ENCODE measurements at regions not wholly inside any gene's neighbourhood (a gene's known extent, or its start where the extent isn't known, plus 50 kb on each side); places are given as distances from the start of the nearest gene placed in this dataset.
A peak's percentile ranks its signal among the peaks of the same experiment; 100 is the strongest.
"Not testable (repeated sequence)": the region's sequence is repeated elsewhere in the genome, so short reads cannot be mapped to it uniquely, and the experiment has no call there.

DNA sequence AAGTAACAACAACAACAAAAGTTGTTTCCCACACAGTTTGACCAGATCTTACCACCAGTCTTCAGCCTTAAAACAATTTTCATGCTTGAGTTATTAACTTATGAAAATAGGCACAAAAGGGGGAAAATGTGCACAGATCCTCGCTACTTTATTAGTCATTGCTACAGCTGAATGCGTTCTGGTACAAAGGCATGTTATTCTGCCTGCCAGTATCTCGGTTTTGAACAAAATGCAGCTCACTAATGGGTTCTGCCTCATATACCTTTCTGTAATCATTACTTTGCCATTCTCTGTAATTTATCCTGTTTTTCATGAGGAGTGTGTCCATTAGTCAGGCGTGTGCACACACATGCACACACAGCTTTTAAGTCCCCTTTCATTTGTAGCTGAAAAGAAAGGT, 247.6 kb downstream of the BCL2L11 start:
- DNase-seq (ENCODE audit: low read depth); H3K4me3 ChIP-seq (ENCODE audit: low read depth, low read length): not testable (repeated sequence)

DNA sequence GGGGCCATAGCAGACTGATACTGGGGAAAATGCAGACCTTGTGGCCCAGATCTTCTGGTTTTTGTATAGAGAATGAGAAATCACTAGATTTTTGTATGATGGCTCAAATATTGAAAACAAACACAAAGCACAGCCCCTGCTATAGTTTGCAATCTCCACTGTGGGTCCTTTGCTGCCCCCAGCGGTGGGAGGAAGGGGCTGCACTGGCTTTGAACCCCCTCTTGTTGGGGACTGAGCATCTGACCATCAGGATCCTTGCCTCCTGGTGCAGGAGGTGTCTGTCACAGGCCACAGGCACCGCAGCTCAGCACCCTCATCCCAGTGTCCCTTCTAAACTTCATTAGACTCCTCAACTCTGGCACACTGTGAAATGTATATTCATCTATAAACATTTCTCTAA, 252.3 kb downstream of the BCL2L11 start:
- DNase-seq (ENCODE audit: low read depth), result not testable (repeated sequence)

DNA sequence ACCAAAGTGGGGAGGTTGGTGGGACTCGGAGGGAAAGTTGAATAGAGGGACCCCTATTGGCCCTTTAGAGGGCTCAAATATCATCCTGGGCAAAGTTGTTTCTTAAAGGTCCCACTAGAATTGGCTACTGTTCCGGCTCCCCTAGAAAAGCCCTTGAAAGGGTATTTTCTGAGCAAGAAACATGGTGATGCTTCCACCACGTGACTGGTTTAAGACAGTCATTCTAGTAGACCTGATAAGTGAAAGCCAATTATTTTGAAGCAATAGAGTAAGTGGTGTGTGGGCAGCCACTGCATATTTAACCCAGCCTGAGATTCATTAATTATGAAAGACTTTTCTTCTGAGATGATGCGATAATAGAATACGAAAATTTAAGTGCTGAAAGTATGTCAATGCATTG, 253.3 kb downstream of the BCL2L11 start:
- not testable (repeated sequence) for H3K4me3 ChIP-seq (ENCODE audit: low read depth, low read length); DNase-seq (ENCODE audit: low read depth)

More for the DNA sequence above, 252.3 kb downstream of the BCL2L11 start:
- not testable (repeated sequence) for H3K4me3 ChIP-seq (ENCODE audit: low read depth, low read length)

DNA sequence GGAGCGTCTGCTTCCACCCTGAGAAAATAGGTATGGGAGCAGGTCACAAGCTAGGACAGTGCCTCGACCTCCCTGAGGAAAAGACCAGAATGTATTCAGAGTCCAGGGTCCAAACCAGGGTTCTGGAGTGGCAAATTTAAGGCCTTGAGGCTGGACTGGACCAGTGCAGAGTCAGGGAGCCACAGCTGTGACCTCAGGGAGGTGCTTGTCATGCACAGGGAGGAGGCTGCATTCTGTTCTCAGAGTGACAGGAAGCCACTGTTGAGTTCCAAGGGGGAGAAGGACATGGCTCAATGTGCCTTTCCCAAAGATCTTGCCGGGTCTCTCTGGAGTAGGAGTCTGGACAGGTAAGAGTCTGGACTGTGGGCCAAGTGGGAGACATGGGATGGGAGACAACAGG, 254.0 kb downstream of the BCL2L11 start:
- not testable (repeated sequence) for H3K4me3 ChIP-seq (ENCODE audit: low read depth, low read length)

GRCh38 chr2:111375320-111375883, 254.7 kb downstream of the BCL2L11 start:
- not testable (repeated sequence) for H3K4me3 ChIP-seq (ENCODE audit: low read depth, low read length)
- peak; percentile 8 for DNase-seq (ENCODE audit: low read depth)

More for the DNA sequence above, 254.0 kb downstream of the BCL2L11 start:
- DNase-seq (ENCODE audit: low read depth), result not testable (repeated sequence)

GRCh38 chr2:111376272-111376970, 255.7 kb downstream of the BCL2L11 start:
- not testable (repeated sequence) for H3K4me3 ChIP-seq (ENCODE audit: low read depth, low read length); DNase-seq (ENCODE audit: low read depth)

- DNase-seq (ENCODE audit: low read depth), result peak; percentile 29
- H3K4me3 ChIP-seq (ENCODE audit: low read depth, low read length), result not testable (repeated sequence)
Measured at GRCh38 chr2:111376971-111377352, 256.2 kb downstream of the BCL2L11 start.

GRCh38 chr2:111377386-111377959, 256.8 kb downstream of the BCL2L11 start:
- DNase-seq (ENCODE audit: low read depth); H3K4me3 ChIP-seq (ENCODE audit: low read depth, low read length): not testable (repeated sequence)

DNA sequence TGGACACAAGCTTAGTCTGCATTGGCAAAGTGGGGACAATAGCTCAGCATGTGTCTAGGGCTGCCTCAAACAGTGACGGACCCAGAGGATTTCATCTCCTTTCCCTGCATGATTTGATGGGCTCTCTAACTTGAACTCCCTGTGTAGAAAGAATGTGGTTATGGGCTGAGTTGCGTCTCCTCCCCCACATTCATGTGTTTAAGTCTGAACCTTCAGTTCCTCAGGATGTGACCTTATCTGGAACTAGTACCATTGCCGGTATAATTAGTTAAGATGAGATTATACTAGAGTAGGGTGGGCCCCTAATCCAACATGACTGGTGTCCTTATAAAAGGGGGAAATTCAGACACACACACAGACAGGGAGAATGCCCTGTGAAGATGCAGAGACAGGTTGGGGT, 257.6 kb downstream of the BCL2L11 start:
- DNase-seq (ENCODE audit: low read depth); H3K4me3 ChIP-seq (ENCODE audit: low read depth, low read length): not testable (repeated sequence)

DNA sequence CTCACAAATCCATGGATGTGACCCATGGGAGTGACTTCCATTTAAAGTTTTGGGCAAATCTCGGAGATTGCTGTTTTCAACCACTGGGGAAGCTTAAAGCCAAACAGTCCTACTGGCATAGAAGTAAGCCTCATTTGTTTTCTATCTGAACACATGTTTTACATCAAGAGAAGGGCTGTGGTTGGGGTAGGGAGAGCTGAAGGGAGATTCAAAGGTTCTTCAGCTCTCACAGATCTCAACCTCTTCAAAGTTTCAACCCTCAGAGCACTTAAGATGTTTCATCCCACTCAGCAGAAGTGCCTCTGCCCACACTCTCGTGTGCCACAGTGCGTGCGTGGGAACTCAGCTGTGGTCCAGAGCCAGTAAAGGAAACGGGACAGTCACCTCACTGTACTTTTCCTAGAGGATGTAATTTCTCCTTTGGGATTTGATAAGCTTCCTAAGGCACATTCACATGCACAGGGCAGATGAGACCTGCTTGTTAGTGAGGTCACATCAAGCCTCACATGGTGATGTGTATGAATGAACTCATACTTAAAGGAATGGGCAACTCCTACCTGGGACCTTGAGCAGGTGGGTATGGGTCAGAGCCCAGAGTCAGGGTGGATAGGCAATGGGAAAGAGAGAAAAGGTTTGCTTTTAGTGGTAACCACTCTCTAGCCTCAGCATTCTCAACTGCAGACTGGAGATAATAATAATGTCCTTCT, 260.2 kb downstream of the BCL2L11 start:
- not testable (repeated sequence) for DNase-seq (ENCODE audit: low read depth); H3K4me3 ChIP-seq (ENCODE audit: low read depth, low read length)

DNA sequence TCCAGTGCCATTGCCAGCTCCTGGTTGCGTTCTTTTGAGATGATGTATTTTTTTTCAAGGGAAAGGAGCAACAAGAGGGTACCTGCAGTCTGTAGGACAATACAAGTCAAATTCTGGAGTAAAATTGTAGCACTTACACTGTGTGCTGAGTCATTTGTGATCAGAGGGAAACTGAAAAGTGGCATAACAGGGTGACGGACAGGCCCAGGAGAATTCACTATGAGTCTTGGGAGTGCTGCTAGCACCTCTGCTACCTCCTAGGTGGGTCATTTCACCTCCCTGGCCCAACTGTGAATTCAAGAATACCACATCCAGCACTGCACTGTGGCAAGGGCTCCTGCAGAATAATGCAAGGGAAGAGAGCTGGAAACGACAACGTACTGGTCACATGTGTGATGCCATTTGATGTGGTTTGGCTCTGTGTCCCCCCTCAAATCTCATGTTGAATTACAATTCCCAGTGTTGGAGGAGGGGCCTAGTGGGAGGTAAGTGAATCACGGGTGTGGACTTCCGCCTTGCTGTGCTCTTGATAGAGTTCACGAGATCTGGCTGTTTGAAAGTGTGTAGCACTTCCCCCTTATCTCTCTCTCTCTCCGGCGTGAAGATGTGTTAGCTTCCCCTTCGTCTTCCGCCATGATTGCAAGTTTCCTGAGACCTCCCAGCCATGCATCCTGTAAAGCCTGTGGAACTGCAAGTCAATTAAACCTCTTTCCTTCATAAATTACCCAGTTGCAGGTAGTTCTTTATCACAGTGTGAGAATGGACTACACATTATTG, 261.0 kb downstream of the BCL2L11 start:
- DNase-seq (ENCODE audit: low read depth); H3K4me3 ChIP-seq (ENCODE audit: low read depth, low read length): not testable (repeated sequence)

DNA sequence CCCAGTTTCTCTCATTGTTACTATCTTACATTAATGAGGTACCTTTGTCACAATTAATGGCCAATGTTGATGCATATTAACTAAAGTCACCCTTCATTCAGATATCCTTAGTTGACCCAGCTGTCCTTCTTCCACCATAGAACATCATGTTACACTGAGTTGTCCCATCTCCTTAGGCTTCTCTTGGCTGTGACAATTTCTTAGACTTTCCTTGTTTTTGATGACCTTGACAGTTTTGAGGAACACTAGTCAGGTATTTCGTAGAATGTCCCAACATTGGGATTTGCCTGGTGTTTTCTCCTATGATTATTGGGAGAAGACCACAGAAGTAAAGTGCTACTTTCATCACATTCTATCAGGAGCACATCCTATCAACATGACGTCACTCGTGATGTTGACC, 261.8 kb downstream of the BCL2L11 start:
- DNase-seq (ENCODE audit: low read depth); H3K4me3 ChIP-seq (ENCODE audit: low read depth, low read length): not testable (repeated sequence)

DNA sequence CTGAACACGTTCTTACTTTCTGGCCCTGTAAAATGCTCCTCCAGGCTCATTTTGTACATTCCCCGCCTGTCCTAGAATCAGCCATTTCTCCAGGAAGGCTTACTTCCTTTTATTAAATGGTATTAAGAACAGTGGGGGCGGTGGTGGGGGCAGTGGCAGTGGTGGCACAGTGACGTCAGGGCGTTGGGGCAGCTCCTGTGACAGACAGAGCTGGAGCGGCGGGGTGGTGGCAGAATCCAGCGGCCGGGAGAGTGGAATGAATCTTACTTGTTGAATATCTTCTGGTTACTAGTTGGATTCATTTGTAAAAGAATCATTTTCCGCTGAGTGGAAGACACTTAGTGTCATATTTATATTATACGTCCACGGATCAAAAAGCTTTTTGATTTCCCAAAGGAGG, 262.6 kb downstream of the BCL2L11 start:
- not testable (repeated sequence) for H3K4me3 ChIP-seq (ENCODE audit: low read depth, low read length); DNase-seq (ENCODE audit: low read depth)

- DNase-seq (ENCODE audit: low read depth), result peak; percentile 13
- not testable (repeated sequence) for H3K4me3 ChIP-seq (ENCODE audit: low read depth, low read length)
Measured at GRCh38 chr2:111385226-111385957, 264.7 kb downstream of the BCL2L11 start.

DNA sequence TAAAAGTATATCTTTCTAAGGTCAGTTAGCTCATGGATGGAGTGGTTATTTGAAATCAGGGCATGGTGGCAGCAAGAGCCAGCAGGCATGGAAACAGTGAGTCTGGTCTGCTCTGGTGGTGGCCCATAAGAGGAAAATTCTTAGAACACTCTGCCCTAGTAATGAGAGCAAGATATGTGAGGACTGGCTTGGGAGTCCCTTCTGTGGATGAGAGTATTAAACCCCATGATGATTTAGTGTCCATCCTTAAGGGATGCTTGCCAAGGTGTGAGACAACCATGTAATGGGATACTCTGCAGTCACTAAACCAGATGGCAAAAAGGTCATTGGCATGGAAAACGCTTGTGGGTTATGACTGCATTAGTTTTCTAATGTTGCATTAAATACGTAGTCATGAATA, 269.9 kb downstream of the BCL2L11 start:
- DNase-seq (ENCODE audit: low read depth); H3K4me3 ChIP-seq (ENCODE audit: low read depth, low read length): not testable (repeated sequence)

- H3K4me3 ChIP-seq (ENCODE audit: low read depth, low read length), result not testable (repeated sequence)
- DNase-seq (ENCODE audit: low read depth), result peak; percentile 77
Measured at GRCh38 chr2:111395350-111396128, 274.8 kb downstream of the BCL2L11 start.

DNA sequence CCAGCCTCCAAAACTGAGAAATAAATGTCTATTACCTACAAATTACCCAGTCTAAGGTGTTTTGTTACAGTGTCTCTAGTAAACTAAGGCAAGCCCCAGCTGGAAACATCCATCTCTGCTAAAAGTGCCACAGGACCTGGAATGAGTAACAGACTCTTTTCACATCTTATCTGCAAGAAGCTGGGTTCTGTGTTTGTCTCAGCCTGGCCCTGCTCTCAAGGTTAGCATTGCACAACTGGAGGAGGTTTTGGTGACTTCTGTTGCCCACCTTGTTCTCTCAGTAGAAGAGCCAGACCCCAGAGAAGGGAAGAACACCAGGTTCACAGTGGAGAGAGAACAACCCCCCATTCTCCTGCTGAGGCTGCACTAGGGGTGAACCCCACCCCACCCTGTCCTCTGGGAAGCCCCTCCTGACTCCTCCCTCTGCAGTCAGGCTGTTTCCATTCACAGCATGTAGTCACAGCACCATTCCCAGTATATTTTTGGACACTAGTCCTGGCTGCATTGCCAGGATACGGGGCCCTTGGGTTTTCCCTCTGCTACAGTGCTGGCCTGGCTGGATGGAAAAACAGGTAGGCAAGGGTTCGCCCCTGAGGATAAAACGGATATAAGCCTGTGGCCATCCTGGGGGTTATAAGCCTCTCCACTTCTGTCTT, 280.0 kb downstream of the BCL2L11 start:
- H3K4me3 ChIP-seq (ENCODE audit: low read depth, low read length); DNase-seq (ENCODE audit: low read depth): not testable (repeated sequence)

Measured in choroid plexus epithelial cell (primary cell).